ACHN (cell line): ENCODE measurements at regions not wholly inside any gene's neighbourhood (a gene's known extent, or its start where the extent isn't known, plus 50 kb on each side); places are given as distances from the start of the nearest gene placed in this dataset.
"Not testable (repeated sequence)": the region's sequence is repeated elsewhere in the genome, so short reads cannot be mapped to it uniquely, and the experiment has no call there.

ENCODE experiments used
- DNase-seq: peaks from one replicate; pipeline ENCODE4 v3.0.0-alpha.2; 2015
- in situ Hi-C: cut with HindIII; loops from 2 replicates; pipeline ENCODE4 v1.10.0; 2017; ENCODE audit warnings: low sequenced_read_pairs, low pct_ligation_motif_present, low pct_unique_long_range_greater_than_20kb

- no peak for DNase-seq
Measured at GRCh38 chr7:104264285-104264684, 56.5 kb upstream of the ORC5 start.

DNA sequence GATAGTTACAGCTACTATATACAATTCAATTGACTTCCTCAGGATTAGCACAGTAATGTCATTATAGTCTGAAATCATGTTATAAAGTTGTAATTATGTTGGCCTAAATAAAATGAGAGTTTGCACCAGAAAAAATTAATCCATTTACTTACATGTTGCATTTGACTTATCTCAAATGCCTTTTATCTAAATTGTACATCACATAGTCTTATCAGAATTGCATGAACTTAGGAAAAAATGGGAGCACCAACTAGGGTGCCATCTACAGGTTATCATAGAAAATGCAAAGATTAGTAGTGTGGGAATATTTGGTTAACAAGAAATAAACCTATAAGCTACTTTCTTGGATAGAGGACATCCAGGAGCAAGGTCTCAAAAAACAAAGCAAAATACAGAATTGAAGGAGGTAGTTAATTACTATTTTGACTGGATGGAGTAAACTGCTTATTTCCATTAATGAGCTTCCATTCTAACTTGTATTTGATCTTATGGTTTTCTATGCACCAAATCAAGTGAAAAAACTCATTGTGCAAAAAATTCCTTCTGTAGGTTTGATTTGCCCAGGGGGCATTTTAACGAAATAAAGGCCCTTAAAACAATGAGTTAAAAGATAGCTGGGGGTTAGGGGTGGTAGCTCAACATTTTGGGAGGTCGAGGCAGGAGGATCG is 60.0 kb upstream of the ORC5 start:
- DNase-seq: peak; percentile 51
- in situ Hi-C loops: no loop called here

More at GRCh38 chr7:104264285-104264684, 56.5 kb upstream of the ORC5 start:
- in situ Hi-C loops: no loop called here

DNA sequence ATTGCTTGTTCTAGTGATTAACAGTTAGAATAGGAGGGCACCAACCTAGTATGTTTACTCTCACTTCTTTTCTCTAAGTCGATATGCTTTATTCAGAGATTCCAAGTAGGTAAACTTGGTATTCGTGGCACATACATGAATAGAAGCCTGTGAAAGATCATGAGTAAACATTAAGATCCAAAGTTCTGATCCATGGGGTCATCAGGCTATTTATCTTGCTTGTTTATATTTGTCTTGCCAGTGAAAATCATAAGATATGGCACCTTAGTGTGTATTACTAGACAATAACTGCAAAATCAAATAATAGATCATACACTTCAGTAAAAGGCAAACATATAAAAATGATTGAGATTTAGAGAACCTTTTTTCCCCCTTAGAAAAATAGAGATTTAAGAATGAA is 56.5 kb upstream of the LHFPL3 start:
- no peak for DNase-seq
- in situ Hi-C loops: no loop called here

DNA sequence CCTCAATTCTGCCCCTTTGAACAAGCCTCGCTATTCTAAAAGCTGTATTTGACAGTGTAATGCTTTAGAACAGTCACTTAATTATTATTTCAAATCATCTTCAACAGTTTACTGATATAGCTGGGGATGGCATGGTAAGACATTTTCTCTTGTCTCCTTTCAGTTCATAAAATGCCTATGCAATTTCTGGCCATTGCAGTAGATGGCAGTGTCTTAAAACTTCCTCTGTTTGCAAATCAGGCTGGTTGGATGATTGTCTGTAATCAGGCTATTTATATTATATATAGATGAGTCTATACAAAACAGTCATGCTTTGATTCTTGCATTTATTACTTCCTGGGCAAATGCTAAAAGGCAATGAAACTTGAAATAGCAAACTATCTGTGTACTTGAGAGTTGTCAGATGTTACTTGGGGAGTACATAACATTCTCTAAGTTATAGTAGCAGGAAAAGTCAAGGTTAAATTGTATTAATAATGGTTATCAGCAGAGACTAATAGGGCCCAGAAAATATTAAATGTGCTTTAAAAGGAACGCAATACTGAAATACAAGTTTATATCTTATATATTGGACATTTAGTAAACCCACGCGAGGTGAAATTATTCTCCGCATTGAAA is 55.5 kb upstream of the LHFPL3 start:
- in situ Hi-C loops: no loop called here
- DNase-seq: peak; percentile 64

GRCh38 chr7:104275900-104276299 is 52.5 kb upstream of the LHFPL3 start:
- in situ Hi-C loops: no loop called here
- no peak for DNase-seq

GRCh38 chr7:104276730-104277129 is 51.7 kb upstream of the LHFPL3 start:
- DNase-seq, in situ Hi-C loops: not testable (repeated sequence)
